GM23338 (cell line): ENCODE measurements at regions not wholly inside any gene's neighbourhood (a gene's known extent, or its start where the extent isn't known, plus 50 kb on each side); places are given as distances from the start of the nearest gene placed in this dataset.

ENCODE experiments used
- ATAC-seq: fragments of 200-7000 bp; cut with Tn5 transposase; 3 replicates; pipeline ENCODE4 v1.9.1; 2020
- DNase-seq: peaks from one replicate; pipeline ENCODE4 v3.0.0-alpha.2; 2015; ENCODE audit warnings: low spot score
- H2AFZ ChIP-seq: fragments of 200-600 bp; sonication (generic); 2 replicates; pipeline ENCODE4 v1.8.0; 2016; ENCODE audit warnings: antibody characterized with exemption, mild to moderate bottlenecking, moderate library complexity
- H3F3A ChIP-seq: fragments of 200-600 bp; sonication (generic); replicated peaks from 2 replicates; pipeline ENCODE4 v1.8.0; 2017; ENCODE audit warnings: antibody characterized with exemption, mixed run types, low read depth
- H3K27ac ChIP-seq: fragments of 200-600 bp; sonication (generic); 2 replicates; pipeline ENCODE4 v1.6.1; 2016; ENCODE audit warnings: low read depth
- H3K27me3 ChIP-seq: fragments of 200-600 bp; sonication (generic); 2 replicates; pipeline ENCODE4 v1.8.0; 2016; ENCODE audit warnings: mild to moderate bottlenecking, mixed run types, moderate library complexity; ENCODE audit not compliant: insufficient read depth
- H3K36me3 ChIP-seq: fragments of 200-600 bp; sonication (generic); 2 replicates; pipeline ENCODE4 v1.8.0; 2016; ENCODE audit warnings: mild to moderate bottlenecking; ENCODE audit not compliant: insufficient read depth
- H3K4me1 ChIP-seq: fragments of 200-600 bp; sonication (generic); 2 replicates; pipeline ENCODE4 v1.8.0; 2016; ENCODE audit warnings: mild to moderate bottlenecking, moderate library complexity; ENCODE audit not compliant: insufficient read depth
- H3K4me2 ChIP-seq: fragments of 200-600 bp; sonication (generic); 2 replicates; pipeline ENCODE4 v1.7.1; 2017; ENCODE audit warnings: mixed run types
- H3K4me3 ChIP-seq: fragments of 200-600 bp; sonication (generic); 2 replicates; pipeline ENCODE4 v1.6.1; 2016; ENCODE audit warnings: mixed run types
- H3K79me2 ChIP-seq: fragments of 200-600 bp; sonication (generic); replicated peaks from 2 replicates; pipeline ENCODE4 v1.8.0; 2017; ENCODE audit warnings: mild to moderate bottlenecking; ENCODE audit not compliant: insufficient read depth
- H3K9me2 ChIP-seq: fragments of 200-600 bp; sonication (generic); 2 replicates; pipeline ENCODE4 v1.8.0; 2017; ENCODE audit not compliant: insufficient read depth
- H4K20me1 ChIP-seq: fragments of 200-600 bp; sonication (generic); replicated peaks from 2 replicates; pipeline ENCODE4 v1.8.0; 2017; ENCODE audit warnings: mild to moderate bottlenecking; ENCODE audit not compliant: insufficient read depth
- H3K27ac Mint-ChIP-seq: 2 replicates; pipeline ENCODE4 v1.8.0; 2020; ENCODE audit warnings: inconsistent platforms, mild to moderate bottlenecking, moderate library complexity, mixed read lengths
- H3K27me3 Mint-ChIP-seq: 3 replicates; pipeline ENCODE4 v1.8.0; 2022; ENCODE audit warnings: low read depth, mild to moderate bottlenecking, moderate library complexity, mixed read lengths, inconsistent platforms; ENCODE audit not compliant: insufficient read depth, poor library complexity
- H3K36me3 Mint-ChIP-seq: 3 replicates; pipeline ENCODE4 v1.8.0; 2021; ENCODE audit warnings: low read depth, mild to moderate bottlenecking, inconsistent platforms, moderate library complexity, mixed read lengths
- H3K4me1 Mint-ChIP-seq: 3 replicates; pipeline ENCODE4 v1.8.0; 2020; ENCODE audit warnings: mild to moderate bottlenecking, inconsistent platforms, mixed read lengths
- H3K4me3 Mint-ChIP-seq: 3 replicates; pipeline ENCODE4 v1.8.0; 2021; ENCODE audit warnings: moderate library complexity, mild to moderate bottlenecking, inconsistent platforms, mixed read lengths
- H3K9me3 Mint-ChIP-seq: 3 replicates; pipeline ENCODE4 v1.8.0; 2020; ENCODE audit warnings: moderate library complexity, mild to moderate bottlenecking, inconsistent platforms, mixed read lengths
- CTCF ChIP-seq, 2 experiments: fragments of 200-600 bp in 1 of 2; sonication (generic) in 1 of 2; conservative IDR thresholded peaks; 2 replicates each; pipeline versions ENCODE4 v1.5.1 to v1.6.1; 2016 to 2017; ENCODE audit warnings: antibody characterized with exemption in 2 of 2, low read depth in 2 of 2, mild to moderate bottlenecking in 2 of 2, moderate library complexity in 1 of 2
- EZH2 ChIP-seq: fragments of 200-600 bp; sonication (generic); IDR thresholded peaks from one replicate; pipeline ENCODE4 v1.8.0; 2017; ENCODE audit warnings: antibody characterized with exemption, mild to moderate bottlenecking, low read depth; ENCODE audit not compliant: unreplicated experiment
- NANOG ChIP-seq: IDR thresholded peaks from 2 replicates; pipeline ENCODE4 v1.6.1; 2016; ENCODE audit warnings: antibody characterized with exemption, borderline replicate concordance
- REST ChIP-seq: IDR thresholded peaks from one replicate; pipeline ENCODE4 v1.6.1; 2018; ENCODE audit warnings: antibody characterized with exemption; ENCODE audit not compliant: unreplicated experiment
- STAT1 ChIP-seq: IDR thresholded peaks from one replicate; pipeline ENCODE4 v1.6.1; 2016; ENCODE audit warnings: antibody characterized with exemption; ENCODE audit not compliant: unreplicated experiment
- ZNF114 ChIP-seq: fragments of 250-450 bp; sonication (Bioruptor Pico); IDR thresholded peaks from 2 replicates; pipeline ENCODE4 v1.5.0; 2020; ENCODE audit warnings: mild to moderate bottlenecking, moderate library complexity
- ZNF331 ChIP-seq: fragments of 250-450 bp; sonication (Bioruptor Pico); IDR thresholded peaks from 2 replicates; pipeline ENCODE4 v1.5.0; 2020; ENCODE audit warnings: low read depth, mild to moderate bottlenecking, moderate library complexity
- ZNF462 ChIP-seq: fragments of 250-450 bp; sonication (Bioruptor Pico); IDR thresholded peaks from 2 replicates; pipeline ENCODE4 v1.5.0; 2020; ENCODE audit warnings: mild to moderate bottlenecking, moderate library complexity

GRCh38 chr13:111854403-111854802 is 212.5 kb upstream of the SOX1 start (continued):
- TF ChIP-seq ZNF462 (CRISPR knock-in tag): no peak
- no peak; a peak in 1 of 4 replicates for TF ChIP-seq CTCF (conservative IDR thresholded peaks at IDR 0.05; ENCODE audit: low read depth in 2 of 2)
- no peak for TF ChIP-seq ZNF114
- TF ChIP-seq EZH2: no peak
- no peak for TF ChIP-seq STAT1
- no peak for TF ChIP-seq ZNF331 (CRISPR knock-in tag)

GRCh38 chr13:111855191-111855590 is 211.8 kb upstream of the SOX1 start:
- H3K4me3 ChIP-seq: no peak overlapping the region
- no peaks in the 10 kb centered on the region for H3K79me2 ChIP-seq
- no peaks in the 10 kb centered on the region for H3K27me3 ChIP-seq
- no peaks in the 10 kb centered on the region for H3K36me3 Mint-ChIP-seq
- H3K4me1 ChIP-seq: peaks cover 19% of the 10 kb centered on the region
- no peak overlapping the region for H2AFZ ChIP-seq
- no peaks in the 10 kb centered on the region for H4K20me1 ChIP-seq
- no peak overlapping the region for H3K27ac Mint-ChIP-seq
- no peak overlapping the region for H3K4me3 Mint-ChIP-seq
- H3K4me1 Mint-ChIP-seq: peaks cover 38% of the 10 kb centered on the region
- no peaks in the 10 kb centered on the region for H3K9me2 ChIP-seq
- H3F3A ChIP-seq: 0 out of 2 replicates have a peak, but pooled peaks cover 3% of the 10 kb centered on the region
- no peak overlapping the region for H3K4me2 ChIP-seq
- ATAC-seq (no peak), DNase-seq (no peak)
- no peaks in the 10 kb centered on the region for H3K36me3 ChIP-seq
- peaks cover 15% of the 10 kb centered on the region for H3K27me3 Mint-ChIP-seq
- H3K27ac ChIP-seq: no peak overlapping the region
- no peaks in the 10 kb centered on the region; the same call in 2 of the 3 replicates for H3K9me3 Mint-ChIP-seq
- TF ChIP-seq REST (no peak), NANOG (no peak)
